ENCODE measurements at regions not wholly inside any gene's neighbourhood (a gene's known extent, or its start where the extent isn't known, plus 50 kb on each side); places are given as distances from the start of the nearest gene placed in this dataset.

DNA sequence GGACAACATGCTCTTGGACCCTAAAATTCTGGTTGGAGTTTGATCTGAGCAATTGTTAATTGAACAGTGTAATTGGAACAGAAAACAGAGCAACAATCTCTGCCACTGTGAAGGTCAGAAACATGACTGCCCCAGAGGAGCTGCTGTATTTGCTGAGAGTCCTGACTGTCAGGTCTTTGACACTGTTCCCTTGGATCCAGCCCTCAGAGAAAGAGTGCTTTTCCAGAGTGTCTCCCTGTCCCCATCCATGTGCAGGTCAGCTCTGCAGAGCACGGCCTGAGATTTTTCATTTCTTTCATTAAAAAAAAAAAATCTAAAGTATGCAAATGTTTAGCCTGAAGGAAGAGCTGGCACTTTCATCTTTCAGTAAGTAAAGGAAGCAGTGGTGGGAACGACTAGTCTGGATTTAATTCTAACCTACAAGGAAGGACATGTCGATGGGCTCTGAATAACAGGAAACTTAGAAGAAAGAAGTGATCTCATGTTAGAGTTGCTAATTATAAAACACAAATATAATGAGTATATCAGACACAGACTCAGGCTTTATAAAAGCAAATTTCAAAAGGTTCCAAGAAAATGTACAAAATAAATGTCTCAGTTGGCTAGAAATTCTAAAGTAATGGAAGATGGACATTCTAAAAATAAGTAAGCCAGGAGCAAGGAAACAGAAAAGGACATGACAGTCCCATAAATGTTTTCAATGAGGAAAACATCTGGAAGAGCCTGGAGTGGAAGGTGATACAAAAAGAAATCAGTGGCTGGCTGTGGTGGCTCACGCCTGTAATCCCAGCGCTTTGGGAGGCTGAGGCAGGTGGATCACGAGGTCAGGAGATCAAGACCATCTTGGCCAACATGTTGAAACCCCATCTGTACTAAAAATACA lies 876.5 kb downstream of the EPHA4 start:
- DNase-seq, result no peak
- Histone ChIP-seq H3K9me3 (no peaks in the 10 kb centered on the region), H3K27me3 (no peaks in the 10 kb centered on the region), H3K4me3 (no peak overlapping the region), H3K4me1 (ENCODE audit: insufficient read depth) (no peaks in the 10 kb centered on the region), H3K27ac (no peak overlapping the region), H3K36me3 (no peaks in the 10 kb centered on the region)
- WGBS, 3 donors, result 72 to 82% (median 74%) methylated on average over 6 of the region's 6 CpGs
- TF ChIP-seq POLR2A (IDR thresholded peaks at IDR 0.05), result no peak
- no peak for TF ChIP-seq EP300 (IDR thresholded peaks at IDR 0.05)
- TF ChIP-seq, protein P1, sequence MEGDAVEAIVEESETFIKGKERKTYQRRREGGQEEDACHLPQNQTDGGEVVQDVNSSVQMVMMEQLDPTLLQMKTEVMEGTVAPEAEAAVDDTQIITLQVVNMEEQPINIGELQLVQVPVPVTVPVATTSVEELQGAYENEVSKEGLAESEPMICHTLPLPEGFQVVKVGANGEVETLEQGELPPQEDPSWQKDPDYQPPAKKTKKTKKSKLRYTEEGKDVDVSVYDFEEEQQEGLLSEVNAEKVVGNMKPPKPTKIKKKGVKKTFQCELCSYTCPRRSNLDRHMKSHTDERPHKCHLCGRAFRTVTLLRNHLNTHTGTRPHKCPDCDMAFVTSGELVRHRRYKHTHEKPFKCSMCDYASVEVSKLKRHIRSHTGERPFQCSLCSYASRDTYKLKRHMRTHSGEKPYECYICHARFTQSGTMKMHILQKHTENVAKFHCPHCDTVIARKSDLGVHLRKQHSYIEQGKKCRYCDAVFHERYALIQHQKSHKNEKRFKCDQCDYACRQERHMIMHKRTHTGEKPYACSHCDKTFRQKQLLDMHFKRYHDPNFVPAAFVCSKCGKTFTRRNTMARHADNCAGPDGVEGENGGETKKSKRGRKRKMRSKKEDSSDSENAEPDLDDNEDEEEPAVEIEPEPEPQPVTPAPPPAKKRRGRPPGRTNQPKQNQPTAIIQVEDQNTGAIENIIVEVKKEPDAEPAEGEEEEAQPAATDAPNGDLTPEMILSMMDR (IDR thresholded peaks at IDR 0.05), result no peak
- intact Hi-C loops (cut with DNase I), result no loop called here

GRCh38 chr2:220696280-220696669 lies 875.8 kb downstream of the EPHA4 start:
- TF ChIP-seq, protein P1 (IDR thresholded peaks at IDR 0.05), result no peak
- no peak for TF ChIP-seq POLR2A (IDR thresholded peaks at IDR 0.05)
- TF ChIP-seq EP300 (IDR thresholded peaks at IDR 0.05), result no peak
- H3K4me1 ChIP-seq (ENCODE audit: insufficient read depth), result no peaks in the 10 kb centered on the region
- WGBS, 3 donors, result 92 to 96% (median 93%) methylated on average over 6 of the region's 6 CpGs
- no peak overlapping the region for H3K4me3 ChIP-seq
- no peaks in the 10 kb centered on the region for H3K36me3 ChIP-seq
- no peak for DNase-seq
- no peaks in the 10 kb centered on the region for H3K9me3 ChIP-seq
- intact Hi-C loops (cut with DNase I), result no loop called here
- H3K27me3 ChIP-seq, result no peaks in the 10 kb centered on the region
- no peak overlapping the region for H3K27ac ChIP-seq

DNA sequence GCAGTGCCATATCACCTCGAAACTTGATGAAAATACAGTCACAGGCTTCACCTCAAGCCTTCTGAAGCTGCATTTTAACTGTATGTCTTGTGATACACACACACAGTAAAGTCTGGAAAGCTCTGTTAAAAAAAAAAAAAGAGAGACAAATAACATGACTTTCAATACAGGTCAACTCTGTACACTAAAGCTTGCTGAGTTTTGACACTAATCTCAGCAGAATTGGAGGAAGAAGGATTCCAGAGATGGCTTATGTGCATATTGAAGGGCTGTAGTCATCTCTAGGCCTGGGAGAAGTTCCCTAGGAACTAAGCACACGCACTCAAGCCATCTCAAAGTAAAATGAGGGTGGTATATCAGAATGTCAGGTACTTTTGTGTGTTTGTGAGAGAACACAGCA lies 875.1 kb downstream of the EPHA4 start:
- no peaks in the 10 kb centered on the region for H3K9me3 ChIP-seq
- 89 to 98% (median 91%) methylated on average over 2 of the region's 2 CpGs for WGBS, 3 donors
- no peaks in the 10 kb centered on the region for H3K36me3 ChIP-seq
- intact Hi-C loops (cut with DNase I), result no loop called here
- H3K4me3 ChIP-seq, result no peak overlapping the region
- H3K27me3 ChIP-seq, result no peaks in the 10 kb centered on the region
- DNase-seq, result no peak
- no peak for TF ChIP-seq EP300 (IDR thresholded peaks at IDR 0.05)
- TF ChIP-seq, protein P1 (IDR thresholded peaks at IDR 0.05), result no peak
- no peak for TF ChIP-seq POLR2A (IDR thresholded peaks at IDR 0.05)
- no peaks in the 10 kb centered on the region for H3K4me1 ChIP-seq (ENCODE audit: insufficient read depth)
- no peak overlapping the region for H3K27ac ChIP-seq

DNA sequence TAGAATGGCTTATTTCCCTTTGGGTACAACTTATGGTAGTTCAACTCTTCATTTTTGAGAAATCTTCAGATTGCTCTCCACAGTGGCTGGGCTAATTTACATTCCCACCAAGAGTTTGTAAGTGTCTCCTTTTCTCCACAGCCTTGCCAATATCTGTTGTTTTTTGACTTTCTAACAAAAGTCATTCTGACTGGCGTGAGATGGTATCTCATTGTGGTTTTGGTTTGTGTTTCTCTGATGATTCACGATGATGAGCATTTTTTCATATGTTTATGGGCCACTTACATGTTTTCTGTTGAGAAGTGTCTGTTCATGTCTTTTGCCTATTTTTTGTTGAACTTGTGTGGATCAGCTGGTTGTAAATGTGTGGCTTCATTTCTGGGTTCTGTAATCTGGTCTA lies 871.0 kb downstream of the EPHA4 start:
- no peak for DNase-seq
- H3K4me1 ChIP-seq (ENCODE audit: insufficient read depth), result no peaks in the 10 kb centered on the region
- no peaks in the 10 kb centered on the region for H3K9me3 ChIP-seq
- intact Hi-C loops (cut with DNase I), result no loop called here
- 93 to 99% (median 97%) methylated on average over 2 of the region's 2 CpGs for WGBS, 3 donors
- H3K27me3 ChIP-seq, result no peaks in the 10 kb centered on the region
- no peak for TF ChIP-seq POLR2A (IDR thresholded peaks at IDR 0.05)
- TF ChIP-seq, protein P1 (IDR thresholded peaks at IDR 0.05), result no peak
- no peak for TF ChIP-seq EP300 (IDR thresholded peaks at IDR 0.05)
- H3K27ac ChIP-seq, result no peak overlapping the region
- no peak overlapping the region for H3K4me3 ChIP-seq
- H3K36me3 ChIP-seq, result no peaks in the 10 kb centered on the region
